Erythroblast (primary cell): ENCODE measurements at regions not wholly inside any gene's neighbourhood (a gene's known extent, or its start where the extent isn't known, plus 50 kb on each side); places are given as distances from the start of the nearest gene placed in this dataset.

Experiments
- GATA1 ChIP-seq: IDR thresholded peaks from 2 replicates; pipeline ENCODE4 v1.6.1; 2011; ENCODE audit warnings: low read depth, mild to moderate bottlenecking, control low read depth, low read length, moderate library complexity
- POLR2A ChIP-seq: IDR thresholded peaks from 2 replicates; pipeline ENCODE4 v1.6.1; 2011; ENCODE audit warnings: mild to moderate bottlenecking, low read length

DNA sequence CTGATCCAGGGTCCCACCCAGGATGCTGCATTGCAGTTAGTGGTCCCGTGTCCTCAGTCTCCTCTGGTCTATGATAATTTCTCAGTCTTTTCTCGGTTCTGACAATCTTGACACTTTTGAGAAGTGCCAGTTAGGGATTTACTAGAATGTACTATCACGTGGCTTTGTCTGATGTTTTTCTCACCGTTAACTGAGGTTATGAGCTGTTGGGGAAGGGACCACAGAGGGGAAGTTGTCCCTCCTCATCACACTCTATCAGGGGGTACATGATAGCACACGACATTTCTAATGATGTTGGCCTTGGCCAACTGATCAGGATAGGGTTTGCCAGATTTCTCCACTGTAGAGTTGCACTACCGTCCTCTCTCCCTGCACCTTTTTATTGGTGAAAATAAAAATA is 250.9 kb upstream of the SDK2 start:
- no peak for TF ChIP-seq POLR2A
- no peak for TF ChIP-seq GATA1
